ENCODE measurements at regions not wholly inside any gene's neighbourhood (a gene's known extent, or its start where the extent isn't known, plus 50 kb on each side); places are given as distances from the start of the nearest gene placed in this dataset.

DNA sequence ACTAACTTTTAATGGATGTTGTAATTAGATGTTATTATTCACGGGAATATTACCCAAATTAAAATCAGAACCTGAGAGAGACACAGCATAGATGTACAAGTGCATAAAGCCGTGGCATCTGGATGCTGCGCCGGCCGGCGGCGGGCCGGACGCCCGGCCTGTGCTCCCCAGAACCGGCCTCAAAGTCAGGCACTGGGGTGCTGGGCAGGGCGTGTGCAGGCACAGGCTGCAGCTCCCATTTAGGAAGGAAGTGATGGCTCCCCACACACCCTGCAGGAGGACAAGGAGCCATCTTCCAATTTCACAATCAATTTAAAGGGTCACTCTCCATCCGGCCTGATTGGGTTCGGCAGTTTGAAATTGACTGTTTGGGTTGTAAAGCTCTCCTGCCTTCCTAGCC is 367.7 kb upstream of the SALL3 start:
- Histone ChIP-seq H3K79me2 (ENCODE audit: control insufficient read depth, insufficient read depth, low read length) (no peaks in the 10 kb centered on the region), H2AFZ (ENCODE audit: low read length) (no peak overlapping the region), H3K9ac (ENCODE audit: insufficient read depth, low read length) (no peak overlapping the region), H3K36me3 (ENCODE audit: control insufficient read depth, insufficient read depth, low read length) (no peaks in the 10 kb centered on the region), H3K27ac (ENCODE audit: insufficient read depth, low read length) (no peak overlapping the region), H3K4me1 (ENCODE audit: control insufficient read depth, extremely low read depth, insufficient read depth, low read length) (no peaks in the 10 kb centered on the region), H3K4me2 (ENCODE audit: extremely low read depth, insufficient read depth, low read length) (no peak overlapping the region), H3K9me3 (ENCODE audit: control insufficient read depth, insufficient read depth, low read depth, low read length) (no peaks in the 10 kb centered on the region), H3K4me3 (replicated peaks in 1 of 4; ENCODE audit: control extremely low read depth in 1 of 4, insufficient read depth in 1 of 4, low read depth in 3 of 4, low read length in 4 of 4) (no peak overlapping the region), H4K20me1 (ENCODE audit: control insufficient read depth, extremely low read depth, insufficient read depth, low read length) (no peaks in the 10 kb centered on the region), H3K27me3 (ENCODE audit: control insufficient read depth, insufficient read depth, low read length) (no peaks in the 10 kb centered on the region)
- no peak for TF ChIP-seq EZH2 (IDR thresholded peaks at IDR 0.05; ENCODE audit: low read length, missing control alignments)
- TF ChIP-seq, protein P1, sequence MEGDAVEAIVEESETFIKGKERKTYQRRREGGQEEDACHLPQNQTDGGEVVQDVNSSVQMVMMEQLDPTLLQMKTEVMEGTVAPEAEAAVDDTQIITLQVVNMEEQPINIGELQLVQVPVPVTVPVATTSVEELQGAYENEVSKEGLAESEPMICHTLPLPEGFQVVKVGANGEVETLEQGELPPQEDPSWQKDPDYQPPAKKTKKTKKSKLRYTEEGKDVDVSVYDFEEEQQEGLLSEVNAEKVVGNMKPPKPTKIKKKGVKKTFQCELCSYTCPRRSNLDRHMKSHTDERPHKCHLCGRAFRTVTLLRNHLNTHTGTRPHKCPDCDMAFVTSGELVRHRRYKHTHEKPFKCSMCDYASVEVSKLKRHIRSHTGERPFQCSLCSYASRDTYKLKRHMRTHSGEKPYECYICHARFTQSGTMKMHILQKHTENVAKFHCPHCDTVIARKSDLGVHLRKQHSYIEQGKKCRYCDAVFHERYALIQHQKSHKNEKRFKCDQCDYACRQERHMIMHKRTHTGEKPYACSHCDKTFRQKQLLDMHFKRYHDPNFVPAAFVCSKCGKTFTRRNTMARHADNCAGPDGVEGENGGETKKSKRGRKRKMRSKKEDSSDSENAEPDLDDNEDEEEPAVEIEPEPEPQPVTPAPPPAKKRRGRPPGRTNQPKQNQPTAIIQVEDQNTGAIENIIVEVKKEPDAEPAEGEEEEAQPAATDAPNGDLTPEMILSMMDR (conservative IDR thresholded peaks at IDR 0.05 in 1 of 2, IDR thresholded peaks at IDR 0.05 in 1 of 2; ENCODE audit: low read depth in 1 of 2, low read length in 2 of 2) = no peak
- no peak for DNase-seq (ENCODE audit: low read depth in 2 of 2)

DNA sequence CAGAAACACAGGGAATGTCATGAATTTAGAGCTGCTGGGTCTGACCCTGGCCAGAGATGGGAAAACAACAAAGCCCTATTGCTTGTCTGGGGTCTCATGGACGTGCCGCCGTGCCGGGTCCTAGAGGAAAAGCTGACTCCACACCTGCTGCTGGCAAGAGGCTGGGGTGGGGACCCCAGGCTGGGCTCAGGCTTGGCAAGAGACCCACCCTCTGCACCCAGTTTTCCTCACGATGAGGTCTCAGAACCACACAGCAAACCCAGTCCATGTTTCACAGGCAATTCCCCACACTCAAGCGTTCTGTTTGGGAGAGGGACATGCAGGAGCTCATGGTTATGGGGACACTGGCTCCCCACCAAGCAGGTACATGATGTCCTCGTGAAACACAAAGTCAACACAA is 367.3 kb upstream of the SALL3 start:
- Histone ChIP-seq H2AFZ (ENCODE audit: low read length) (no peak overlapping the region), H3K27ac (ENCODE audit: insufficient read depth, low read length) (no peak overlapping the region), H3K36me3 (ENCODE audit: control insufficient read depth, insufficient read depth, low read length) (no peaks in the 10 kb centered on the region), H4K20me1 (ENCODE audit: control insufficient read depth, extremely low read depth, insufficient read depth, low read length) (no peaks in the 10 kb centered on the region), H3K4me1 (ENCODE audit: control insufficient read depth, extremely low read depth, insufficient read depth, low read length) (no peaks in the 10 kb centered on the region), H3K9ac (ENCODE audit: insufficient read depth, low read length) (no peak overlapping the region), H3K9me3 (ENCODE audit: control insufficient read depth, insufficient read depth, low read depth, low read length) (no peaks in the 10 kb centered on the region), H3K27me3 (ENCODE audit: control insufficient read depth, insufficient read depth, low read length) (no peaks in the 10 kb centered on the region), H3K79me2 (ENCODE audit: control insufficient read depth, insufficient read depth, low read length) (no peaks in the 10 kb centered on the region), H3K4me3 (replicated peaks in 1 of 4; ENCODE audit: control extremely low read depth in 1 of 4, insufficient read depth in 1 of 4, low read depth in 3 of 4, low read length in 4 of 4) (no peak overlapping the region), H3K4me2 (ENCODE audit: extremely low read depth, insufficient read depth, low read length) (no peak overlapping the region)
- TF ChIP-seq EZH2 (IDR thresholded peaks at IDR 0.05; ENCODE audit: low read length, missing control alignments) = no peak
- TF ChIP-seq, protein P1 (conservative IDR thresholded peaks at IDR 0.05 in 1 of 2, IDR thresholded peaks at IDR 0.05 in 1 of 2; ENCODE audit: low read depth in 1 of 2, low read length in 2 of 2) = no peak
- DNase-seq (ENCODE audit: low read depth in 2 of 2) = no peak

DNA sequence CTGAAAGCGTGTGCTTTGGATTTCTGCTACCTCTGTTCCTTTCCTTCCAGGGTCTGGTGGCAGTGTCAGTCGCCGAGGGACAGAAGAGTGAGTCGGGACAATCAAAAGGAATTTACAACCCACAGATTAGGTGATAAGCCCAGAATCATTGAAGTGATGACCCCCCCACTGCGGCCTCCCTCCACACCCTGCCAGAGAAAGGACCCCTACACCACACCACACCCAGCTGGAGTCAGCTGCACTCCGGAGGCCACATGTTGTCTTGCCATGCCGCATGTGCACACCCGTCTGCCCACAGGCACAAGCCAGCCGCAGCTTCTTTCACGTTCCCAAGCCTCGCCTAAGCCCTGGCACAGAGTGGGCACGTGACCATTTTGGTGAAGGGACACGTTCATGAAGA is 366.8 kb upstream of the SALL3 start:
- Histone ChIP-seq H3K27me3 (ENCODE audit: control insufficient read depth, insufficient read depth, low read length) (no peaks in the 10 kb centered on the region), H3K36me3 (ENCODE audit: control insufficient read depth, insufficient read depth, low read length) (no peaks in the 10 kb centered on the region), H3K79me2 (ENCODE audit: control insufficient read depth, insufficient read depth, low read length) (no peaks in the 10 kb centered on the region), H3K9ac (ENCODE audit: insufficient read depth, low read length) (no peak overlapping the region), H2AFZ (ENCODE audit: low read length) (no peak overlapping the region), H4K20me1 (ENCODE audit: control insufficient read depth, extremely low read depth, insufficient read depth, low read length) (no peaks in the 10 kb centered on the region), H3K9me3 (ENCODE audit: control insufficient read depth, insufficient read depth, low read depth, low read length) (no peaks in the 10 kb centered on the region), H3K4me1 (ENCODE audit: control insufficient read depth, extremely low read depth, insufficient read depth, low read length) (no peaks in the 10 kb centered on the region), H3K4me3 (replicated peaks in 1 of 4; ENCODE audit: control extremely low read depth in 1 of 4, insufficient read depth in 1 of 4, low read depth in 3 of 4, low read length in 4 of 4) (no peak overlapping the region), H3K27ac (ENCODE audit: insufficient read depth, low read length) (no peak overlapping the region), H3K4me2 (ENCODE audit: extremely low read depth, insufficient read depth, low read length) (no peak overlapping the region)
- TF ChIP-seq EZH2 (IDR thresholded peaks at IDR 0.05; ENCODE audit: low read length, missing control alignments) = no peak
- TF ChIP-seq, protein P1 (conservative IDR thresholded peaks at IDR 0.05 in 1 of 2, IDR thresholded peaks at IDR 0.05 in 1 of 2; ENCODE audit: low read depth in 1 of 2, low read length in 2 of 2) = no peak
- no peak for DNase-seq (ENCODE audit: low read depth in 2 of 2)

Measured in fibroblast of lung (primary cell).